ENCODE measurements at regions not wholly inside any gene's neighbourhood (a gene's known extent, or its start where the extent isn't known, plus 50 kb on each side); places are given as distances from the start of the nearest gene placed in this dataset.

GRCh38 chr5:152819891-152820290, 414.8 kb upstream of the NMUR2 start (continued):
- TF ChIP-seq, protein P1, sequence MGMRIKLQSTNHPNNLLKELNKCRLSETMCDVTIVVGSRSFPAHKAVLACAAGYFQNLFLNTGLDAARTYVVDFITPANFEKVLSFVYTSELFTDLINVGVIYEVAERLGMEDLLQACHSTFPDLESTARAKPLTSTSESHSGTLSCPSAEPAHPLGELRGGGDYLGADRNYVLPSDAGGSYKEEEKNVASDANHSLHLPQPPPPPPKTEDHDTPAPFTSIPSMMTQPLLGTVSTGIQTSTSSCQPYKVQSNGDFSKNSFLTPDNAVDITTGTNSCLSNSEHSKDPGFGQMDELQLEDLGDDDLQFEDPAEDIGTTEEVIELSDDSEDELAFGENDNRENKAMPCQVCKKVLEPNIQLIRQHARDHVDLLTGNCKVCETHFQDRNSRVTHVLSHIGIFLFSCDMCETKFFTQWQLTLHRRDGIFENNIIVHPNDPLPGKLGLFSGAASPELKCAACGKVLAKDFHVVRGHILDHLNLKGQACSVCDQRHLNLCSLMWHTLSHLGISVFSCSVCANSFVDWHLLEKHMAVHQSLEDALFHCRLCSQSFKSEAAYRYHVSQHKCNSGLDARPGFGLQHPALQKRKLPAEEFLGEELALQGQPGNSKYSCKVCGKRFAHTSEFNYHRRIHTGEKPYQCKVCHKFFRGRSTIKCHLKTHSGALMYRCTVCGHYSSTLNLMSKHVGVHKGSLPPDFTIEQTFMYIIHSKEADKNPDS (CRISPR knock-in tag; IDR thresholded peaks at IDR 0.05): no peak

DNA sequence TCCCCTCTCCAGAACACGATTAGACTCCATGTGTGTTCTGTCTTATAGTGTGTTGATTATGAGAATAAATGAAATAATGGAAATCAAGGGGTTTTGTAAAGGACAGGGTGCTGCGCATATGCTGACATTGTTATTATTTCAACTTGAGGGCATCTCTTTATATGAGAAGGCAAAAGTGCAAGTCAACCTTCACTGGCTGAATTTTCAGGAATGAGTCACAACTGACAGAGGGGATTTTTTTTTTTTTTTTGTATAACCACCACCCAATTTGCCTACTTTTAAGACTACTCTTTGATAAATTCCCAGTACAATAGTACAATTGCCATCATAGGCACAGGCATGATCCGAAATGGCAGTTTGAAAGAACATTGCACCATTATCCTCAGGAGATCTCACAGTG, 419.2 kb upstream of the NMUR2 start:
- Histone ChIP-seq H3K36me3 (replicated peaks in 1 of 2; ENCODE audit: control insufficient read depth in 1 of 2, insufficient read depth in 2 of 2, low read length in 2 of 2) (no peaks in the 10 kb centered on the region), H3K79me2 (ENCODE audit: insufficient read depth, low read length) (no peaks in the 10 kb centered on the region), H4K20me1 (ENCODE audit: insufficient read depth, low read length) (no peaks in the 10 kb centered on the region), H3K27ac (ENCODE audit: extremely low read length, insufficient read depth, low read length) (no peak overlapping the region), H2AFZ (ENCODE audit: low read length) (no peak overlapping the region), H3K27me3 (ENCODE audit: control insufficient read depth in 1 of 2, insufficient read depth in 2 of 2, low read length in 2 of 2) (no peaks in the 10 kb centered on the region), H3K4me2 (ENCODE audit: low read depth, low read length) (no peak overlapping the region), H3K9me3 (ENCODE audit: low read length) (peaks cover 83% of the 10 kb centered on the region), H3K4me1 (ENCODE audit: insufficient read depth, low read length) (no peaks in the 10 kb centered on the region), H3K4me3 (replicated peaks in 1 of 3; ENCODE audit: insufficient read depth in 1 of 3, low read depth in 2 of 3, low read length in 3 of 3) (no peak overlapping the region), H3K9ac (ENCODE audit: insufficient read depth, low read depth, low read length) (no peak overlapping the region)
- TF ChIP-seq ZNF776 (CRISPR knock-in tag; IDR thresholded peaks at IDR 0.05): no peak
- TF ChIP-seq ZNF296 (CRISPR knock-in tag; conservative IDR thresholded peaks at IDR 0.05): no peak
- TF ChIP-seq JUND (CRISPR knock-in tag; IDR thresholded peaks at IDR 0.05): no peak
- ChIA-PET POLR2A (no interaction called here), CTCF (ENCODE audit: low intra/inter-chr PET ratio, low total read pairs) (no interaction called here)
- FAIRE-seq: no peak
- BruUV-seq (replicated peaks): no TSS peak
- no peak for ATAC-seq
- in situ Hi-C loops (cut with HindIII; ENCODE audit: extremely low pct_ligation_motif_present, low pct_unique_long_range_greater_than_20kb): no loop called here
- intact Hi-C loops (cut with micrococcal nuclease; ENCODE audit: unreplicated experiment): no loop called here
- no peak for DNase-seq (ENCODE audit: low spot score)
- 14% methylated on average over 3 of the region's 3 CpGs for WGBS (ENCODE audit: low lambda C conversion rate)

DNA sequence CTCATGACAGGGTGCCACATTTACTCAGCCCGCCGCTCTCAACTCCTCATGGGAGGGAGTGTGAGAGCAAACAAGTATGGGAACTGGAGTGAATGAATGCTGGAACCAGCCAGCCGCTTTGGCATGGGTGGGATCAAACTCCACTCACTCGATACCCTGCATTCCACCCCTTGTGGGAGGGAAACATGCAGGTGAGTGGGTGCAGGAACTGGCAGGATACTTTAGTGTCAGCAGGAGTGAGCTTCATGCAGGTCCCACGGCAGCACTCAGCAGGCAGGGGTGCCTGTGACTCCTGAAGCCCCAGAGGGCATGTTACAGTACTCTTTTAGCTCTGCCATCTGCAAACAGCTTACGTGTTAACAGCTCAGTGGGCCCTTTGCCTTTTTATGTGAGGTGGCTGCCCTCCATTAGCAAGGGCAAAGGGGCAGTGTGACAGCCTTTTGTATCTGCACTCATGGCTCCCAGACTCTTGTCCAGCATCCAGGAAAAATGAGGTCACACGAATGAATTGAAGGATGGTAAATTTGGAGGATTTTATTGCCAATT, 433.2 kb upstream of the NMUR2 start:
- intact Hi-C loops (cut with micrococcal nuclease; ENCODE audit: unreplicated experiment) (no loop called here), in situ Hi-C loops (cut with HindIII; ENCODE audit: extremely low pct_ligation_motif_present, low pct_unique_long_range_greater_than_20kb) (no loop called here)
- Histone ChIP-seq H3K27me3 (ENCODE audit: control insufficient read depth in 1 of 2, insufficient read depth in 2 of 2, low read length in 2 of 2) (no peaks in the 10 kb centered on the region), H3K79me2 (ENCODE audit: insufficient read depth, low read length) (no peaks in the 10 kb centered on the region), H4K20me1 (ENCODE audit: insufficient read depth, low read length) (no peaks in the 10 kb centered on the region), H3K4me3 (replicated peaks in 1 of 3; ENCODE audit: insufficient read depth in 1 of 3, low read depth in 2 of 3, low read length in 3 of 3) (no peak overlapping the region), H3K4me1 (ENCODE audit: insufficient read depth, low read length) (no peaks in the 10 kb centered on the region), H3K27ac (ENCODE audit: extremely low read length, insufficient read depth, low read length) (no peak overlapping the region), H3K9ac (ENCODE audit: insufficient read depth, low read depth, low read length) (no peak overlapping the region), H3K4me2 (ENCODE audit: low read depth, low read length) (no peak overlapping the region), H3K36me3 (replicated peaks in 1 of 2; ENCODE audit: control insufficient read depth in 1 of 2, insufficient read depth in 2 of 2, low read length in 2 of 2) (no peaks in the 10 kb centered on the region), H3K9me3 (ENCODE audit: low read length) (peaks cover 49% of the 10 kb centered on the region), H2AFZ (ENCODE audit: low read length) (no peak overlapping the region)
- CTCF ChIA-PET (ENCODE audit: low intra/inter-chr PET ratio, low total read pairs): no interaction called here
- no peak for ATAC-seq
- POLR2A ChIA-PET: no interaction called here
- no peak for FAIRE-seq
- DNase-seq (ENCODE audit: low spot score): no peak
- BruUV-seq (replicated peaks): no TSS peak
- WGBS (ENCODE audit: low lambda C conversion rate): 4% methylated on average over 6 of the region's 7 CpGs
- TF ChIP-seq CCAR2 (optimal IDR thresholded peaks at IDR 0.05; ENCODE audit: low read depth, low read length) (no peak), MXI1 (IDR thresholded peaks at IDR 0.05; ENCODE audit: borderline replicate concordance, low read depth, low read length) (no peak), ZFP62 (CRISPR knock-in tag; IDR thresholded peaks at IDR 0.05) (no peak), EED (CRISPR knock-in tag; IDR thresholded peaks at IDR 0.05) (no peak), SRSF1 (optimal IDR thresholded peaks at IDR 0.05; ENCODE audit: low read depth, low read length) (no peak), HOXD1 (CRISPR knock-in tag; IDR thresholded peaks at IDR 0.05) (no peak), CERS6 (CRISPR knock-in tag; IDR thresholded peaks at IDR 0.05) (no peak), STAG1 (CRISPR knock-in tag; IDR thresholded peaks at IDR 0.05) (no peak), USF2 (IDR thresholded peaks at IDR 0.05; ENCODE audit: low read depth, low read length) (no peak), USF2 (CRISPR knock-in tag; IDR thresholded peaks at IDR 0.05; ENCODE audit: borderline replicate concordance) (no peak)
